Ovary (tissue), 3 donors: ENCODE measurements at regions not wholly inside any gene's neighbourhood (a gene's known extent, or its start where the extent isn't known, plus 50 kb on each side); places are given as distances from the start of the nearest gene placed in this dataset.
"Not testable (repeated sequence)": the region's sequence is repeated elsewhere in the genome, so short reads cannot be mapped to it uniquely, and the experiment has no call there.

Experiments used
- CTCF ChIP-seq, 3 donors: fragments of 450-650 bp in 2 of 3; fragments of 200-600 bp in 1 of 3; IDR thresholded peaks; one replicate each; pipeline versions ENCODE4 v1.5.1 to v1.8.0; 2016 to 2022; ENCODE audit warnings: antibody characterized with exemption in 3 of 3, mild to moderate bottlenecking in 1 of 3
- EP300 ChIP-seq: sonication (generic); formaldehyde crosslinking; IDR thresholded peaks from one replicate; pipeline ENCODE4 v1.6.1; 2017; ENCODE audit warnings: antibody characterized with exemption
- donor health status: DM: no; HTN: no; CAD: no.

- TF ChIP-seq CTCF (IDR thresholded peaks at IDR 0.05); EP300: not testable (repeated sequence)
Measured at GRCh38 chr21:18096413-18096812, 148.2 kb upstream of the CHODL start.
